ENCODE measurements at regions not wholly inside any gene's neighbourhood (a gene's known extent, or its start where the extent isn't known, plus 50 kb on each side); places are given as distances from the start of the nearest gene placed in this dataset.

DNA sequence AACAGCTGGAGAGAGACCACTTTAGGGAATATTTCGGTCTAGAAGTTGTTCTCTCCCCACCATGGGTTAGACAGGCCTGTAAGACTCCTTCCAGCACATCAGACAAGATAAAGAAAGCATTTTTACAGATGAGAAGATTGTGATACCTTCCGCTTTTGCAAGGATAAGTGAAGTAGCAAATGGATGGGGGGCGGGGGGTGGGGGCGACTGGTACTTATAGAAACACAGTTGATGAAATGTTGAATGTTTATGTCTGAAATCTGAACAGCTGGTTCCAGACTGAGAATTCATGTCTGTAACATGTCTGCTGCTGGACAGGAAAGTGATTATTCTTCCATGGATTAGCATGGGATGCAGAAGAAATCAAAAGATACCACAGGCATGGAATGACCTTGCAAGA, 90.5 kb upstream of the FN1 start:
- H3K4me1 ChIP-seq (ENCODE audit: control insufficient read depth, insufficient read depth, low read length): no peaks in the 10 kb centered on the region
- H3K4me3 Mint-ChIP-seq: no peak overlapping the region
- H3K27me3 ChIP-seq (ENCODE audit: control insufficient read depth, insufficient read depth, low read length): no peaks in the 10 kb centered on the region
- H3K36me3 ChIP-seq (ENCODE audit: control insufficient read depth, insufficient read depth, low read length): no peaks in the 10 kb centered on the region
- DNase-seq (no peak), ATAC-seq (no peak)
- intact Hi-C loops (cut with micrococcal nuclease): no loop called here
- H3K9me3 Mint-ChIP-seq: no peaks in the 10 kb centered on the region
- no peaks in the 10 kb centered on the region for H3K36me3 Mint-ChIP-seq
- no peak overlapping the region for H3K27ac Mint-ChIP-seq
- peaks cover 0 to 3% of the 10 kb centered on the region in 2 donors for H3K27me3 Mint-ChIP-seq (ENCODE audit: low read depth in 2 of 2)
- WGBS (ENCODE audit: insufficient coverage): 91% methylated on average over 4 of the region's 4 CpGs
- no peak overlapping the region for H3K4me3 ChIP-seq (ENCODE audit: low read length)
- no peaks in the 10 kb centered on the region for H3K4me1 Mint-ChIP-seq
- no peak overlapping the region for H3K27ac ChIP-seq (ENCODE audit: low read length)
- no peak for TF ChIP-seq CTCF (IDR thresholded peaks at IDR 0.05)
- H3K9me3 ChIP-seq (ENCODE audit: control insufficient read depth, insufficient read depth, low read length): no peaks in the 10 kb centered on the region

- no peak overlapping the region for H3K27ac ChIP-seq (ENCODE audit: low read length)
- no peak overlapping the region for H3K4me3 Mint-ChIP-seq
- no CpG with 5 or more reads among the region's 1 CpG for WGBS (ENCODE audit: insufficient coverage)
- no peaks in the 10 kb centered on the region for H3K36me3 Mint-ChIP-seq
- H3K4me1 Mint-ChIP-seq: no peaks in the 10 kb centered on the region
- H3K36me3 ChIP-seq (ENCODE audit: control insufficient read depth, insufficient read depth, low read length): no peaks in the 10 kb centered on the region
- no peaks in the 10 kb centered on the region for H3K9me3 ChIP-seq (ENCODE audit: control insufficient read depth, insufficient read depth, low read length)
- no peaks in the 10 kb centered on the region for H3K27me3 ChIP-seq (ENCODE audit: control insufficient read depth, insufficient read depth, low read length)
- DNase-seq (no peak), ATAC-seq (no peak)
- no peak for TF ChIP-seq CTCF (IDR thresholded peaks at IDR 0.05)
- H3K27me3 Mint-ChIP-seq (ENCODE audit: low read depth in 2 of 2): no peaks in the 10 kb centered on the region
- H3K4me3 ChIP-seq (ENCODE audit: low read length): no peak overlapping the region
- intact Hi-C loops (cut with micrococcal nuclease): no loop called here
- no peaks in the 10 kb centered on the region for H3K4me1 ChIP-seq (ENCODE audit: control insufficient read depth, insufficient read depth, low read length)
- H3K27ac Mint-ChIP-seq: no peak overlapping the region
- no peaks in the 10 kb centered on the region for H3K9me3 Mint-ChIP-seq
Observed at GRCh38 chr2:215522237-215522636, 86.4 kb upstream of the FN1 start.

DNA sequence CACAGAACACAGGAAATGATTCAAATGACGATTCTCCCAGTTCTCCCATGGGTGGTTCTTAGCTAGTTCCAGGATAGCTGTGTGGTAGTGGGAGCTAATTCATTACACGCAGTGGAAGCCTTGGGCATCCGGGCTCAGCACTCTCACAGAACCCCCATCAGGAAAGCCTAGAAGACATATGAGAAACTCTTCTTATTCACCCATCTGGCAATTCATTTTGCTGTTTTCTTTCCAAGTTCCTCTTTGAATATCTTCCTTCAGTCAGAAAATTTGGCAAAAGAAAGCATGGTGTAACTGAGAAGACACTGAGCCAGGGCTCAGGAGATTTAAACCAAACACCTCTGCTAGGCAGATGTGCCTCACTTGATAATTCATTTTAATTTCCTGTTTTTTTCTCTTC, 85.2 kb upstream of the FN1 start:
- Mint-ChIP-seq H3K4me3 (no peak overlapping the region), H3K36me3 (no peaks in the 10 kb centered on the region), H3K27me3 (ENCODE audit: low read depth in 2 of 2) (no peaks in the 10 kb centered on the region), H3K4me1 (no peaks in the 10 kb centered on the region), H3K27ac (no peak overlapping the region), H3K9me3 (no peaks in the 10 kb centered on the region)
- H3K4me1 ChIP-seq (ENCODE audit: control insufficient read depth, insufficient read depth, low read length): no peaks in the 10 kb centered on the region
- H3K36me3 ChIP-seq (ENCODE audit: control insufficient read depth, insufficient read depth, low read length): no peaks in the 10 kb centered on the region
- TF ChIP-seq CTCF (IDR thresholded peaks at IDR 0.05): no peak
- DNase-seq (no peak), ATAC-seq (no peak)
- no peak overlapping the region for H3K27ac ChIP-seq (ENCODE audit: low read length)
- H3K9me3 ChIP-seq (ENCODE audit: control insufficient read depth, insufficient read depth, low read length): no peaks in the 10 kb centered on the region
- WGBS (ENCODE audit: insufficient coverage): 83% methylated on average over 2 of the region's 3 CpGs
- no peaks in the 10 kb centered on the region for H3K27me3 ChIP-seq (ENCODE audit: control insufficient read depth, insufficient read depth, low read length)
- intact Hi-C loops (cut with micrococcal nuclease): no loop called here
- H3K4me3 ChIP-seq (ENCODE audit: low read length): no peak overlapping the region

DNA sequence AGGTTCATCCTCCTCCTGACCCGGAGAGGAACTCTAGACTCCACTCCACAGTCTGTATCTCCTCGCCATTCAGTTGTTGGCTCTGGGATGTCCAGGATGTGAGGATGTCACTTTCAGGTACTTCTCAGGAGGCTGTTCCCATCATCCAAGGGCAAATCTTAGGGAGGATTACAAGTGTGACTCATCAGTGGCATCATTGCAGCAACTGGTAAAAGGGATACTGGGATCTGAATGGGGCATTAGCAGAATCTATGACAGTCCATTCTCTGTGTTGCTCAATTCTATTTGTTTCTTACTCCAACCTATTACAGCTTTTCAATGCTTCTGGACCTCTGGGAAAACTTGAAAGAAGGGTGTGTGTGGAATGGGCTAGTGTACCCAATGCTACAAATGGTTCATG, 81.5 kb upstream of the FN1 start:
- Histone ChIP-seq H3K27ac (ENCODE audit: low read length) (no peak overlapping the region), H3K4me1 (ENCODE audit: control insufficient read depth, insufficient read depth, low read length) (no peaks in the 10 kb centered on the region), H3K36me3 (ENCODE audit: control insufficient read depth, insufficient read depth, low read length) (no peaks in the 10 kb centered on the region), H3K4me3 (ENCODE audit: low read length) (no peak overlapping the region), H3K27me3 (ENCODE audit: control insufficient read depth, insufficient read depth, low read length) (no peaks in the 10 kb centered on the region), H3K9me3 (ENCODE audit: control insufficient read depth, insufficient read depth, low read length) (no peaks in the 10 kb centered on the region)
- Mint-ChIP-seq H3K27ac (no peak overlapping the region), H3K9me3 (no peaks in the 10 kb centered on the region), H3K27me3 (ENCODE audit: low read depth in 2 of 2) (no peaks in the 10 kb centered on the region), H3K36me3 (no peaks in the 10 kb centered on the region), H3K4me1 (no peaks in the 10 kb centered on the region), H3K4me3 (no peak overlapping the region)
- intact Hi-C loops (cut with micrococcal nuclease): no loop called here
- 100% methylated on average over 1 of the region's 2 CpGs for WGBS (ENCODE audit: insufficient coverage)
- ATAC-seq (no peak), DNase-seq (no peak)
- TF ChIP-seq CTCF (IDR thresholded peaks at IDR 0.05): no peak

Measured in natural killer cell (primary cell).